ENCODE measurements at regions not wholly inside any gene's neighbourhood (a gene's known extent, or its start where the extent isn't known, plus 50 kb on each side); places are given as distances from the start of the nearest gene placed in this dataset.
"Not testable (repeated sequence)": the region's sequence is repeated elsewhere in the genome, so short reads cannot be mapped to it uniquely, and the experiment has no call there.

DNA sequence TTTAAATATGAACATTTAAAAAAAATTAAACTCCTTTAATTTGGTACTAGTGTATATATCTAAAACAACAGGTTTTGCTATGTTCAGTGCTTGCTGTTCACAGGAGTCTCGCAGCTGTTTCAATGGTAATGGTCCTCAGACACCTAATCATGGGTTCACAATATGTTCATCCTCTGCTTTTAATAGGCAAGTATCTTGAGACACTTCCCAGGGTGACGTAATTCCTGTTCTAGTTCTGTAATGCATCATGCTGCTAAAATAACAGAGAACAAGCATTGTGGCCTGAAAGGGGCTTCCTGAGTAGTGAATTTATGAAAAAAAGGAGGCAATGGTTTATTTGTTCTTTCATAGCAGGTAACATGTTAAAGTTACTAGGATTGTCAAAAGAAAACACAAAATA is 625.2 kb upstream of the GBE1 start:
- no peak overlapping the region for H3K4me3 Mint-ChIP-seq
- H3K27ac Mint-ChIP-seq: no peak overlapping the region
- ATAC-seq (no peak), DNase-seq (no peak)
- no peaks in the 10 kb centered on the region for H3K36me3 Mint-ChIP-seq (ENCODE audit: low read depth)
- H3K4me1 Mint-ChIP-seq: no peaks in the 10 kb centered on the region
- no peaks in the 10 kb centered on the region for H3K27me3 Mint-ChIP-seq
- no peaks in the 10 kb centered on the region for H3K9me3 ChIP-seq (ENCODE audit: control insufficient read depth, low read length, poor library complexity, severe bottlenecking)

DNA sequence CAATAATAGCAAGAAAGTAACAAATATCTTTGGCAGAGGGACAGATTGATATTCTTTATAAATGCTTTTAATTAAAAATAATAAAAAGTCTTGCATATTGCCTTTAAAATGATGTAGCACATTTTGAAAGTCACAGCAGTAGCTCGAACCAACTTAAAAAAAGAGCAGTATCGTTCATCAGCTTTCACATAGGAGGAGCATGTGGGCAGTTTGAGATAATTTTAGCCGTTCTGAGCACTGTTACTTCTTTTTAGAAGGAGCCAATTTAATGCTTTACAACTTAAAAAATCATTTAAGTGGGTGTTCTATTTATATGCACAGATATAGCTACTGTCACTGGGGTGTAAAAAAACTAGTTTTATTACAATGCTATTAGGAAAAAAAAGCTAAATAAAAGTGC is 622.7 kb upstream of the GBE1 start:
- ATAC-seq: no peak
- no peaks in the 10 kb centered on the region for H3K36me3 Mint-ChIP-seq (ENCODE audit: low read depth)

DNA sequence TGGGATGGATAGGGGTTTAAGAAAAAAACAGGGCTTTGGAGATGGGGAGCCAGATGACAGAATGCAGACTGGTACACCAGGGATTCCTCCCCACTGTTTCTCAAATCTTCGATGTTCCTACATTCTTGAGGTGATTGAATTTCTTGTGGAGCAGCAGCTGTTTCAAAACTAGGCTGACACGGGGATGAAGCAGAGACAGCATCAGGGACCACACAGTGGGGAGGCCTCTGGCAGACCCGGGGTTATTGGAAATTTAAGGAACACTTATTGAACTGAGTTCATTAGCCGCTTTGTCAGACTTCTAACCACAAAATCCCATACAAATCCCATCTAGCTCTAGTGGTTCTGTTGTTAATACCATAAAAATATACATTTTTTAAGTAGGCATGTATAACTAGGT is 621.4 kb upstream of the GBE1 start:
- no peaks in the 10 kb centered on the region for H3K9me3 ChIP-seq (ENCODE audit: control insufficient read depth, low read length, poor library complexity, severe bottlenecking)
- no peaks in the 10 kb centered on the region for H3K27me3 Mint-ChIP-seq

More for the DNA sequence above, 622.7 kb upstream of the GBE1 start:
- Mint-ChIP-seq H3K27me3 (no peaks in the 10 kb centered on the region), H3K4me3 (no peak overlapping the region), H3K4me1 (no peaks in the 10 kb centered on the region), H3K27ac (no peak overlapping the region)
- H3K9me3 ChIP-seq (ENCODE audit: control insufficient read depth, low read length, poor library complexity, severe bottlenecking): no peaks in the 10 kb centered on the region
- no peak for DNase-seq

DNA sequence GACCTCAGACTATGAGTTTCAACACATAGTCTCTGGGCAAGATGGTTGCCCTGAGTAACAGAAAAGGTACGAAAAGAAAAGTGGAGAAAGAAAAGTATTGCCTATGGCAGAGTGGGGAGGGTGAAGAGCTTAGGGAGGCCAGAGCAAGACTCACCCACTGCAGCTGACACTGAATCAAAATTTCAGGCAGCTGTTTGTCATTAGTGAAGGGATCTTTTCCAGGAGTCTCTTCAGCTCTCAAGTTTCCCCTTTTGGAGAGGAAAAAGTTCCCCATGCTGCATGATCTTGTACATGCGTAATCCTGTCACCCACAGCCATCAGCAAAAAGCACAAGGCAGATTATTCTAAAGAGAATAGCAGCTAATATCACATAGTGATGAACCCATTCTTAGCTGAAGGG is 616.9 kb upstream of the GBE1 start:
- H3K4me1 Mint-ChIP-seq: no peaks in the 10 kb centered on the region
- H3K4me3 Mint-ChIP-seq: no peak overlapping the region
- no peaks in the 10 kb centered on the region for H3K36me3 Mint-ChIP-seq (ENCODE audit: low read depth)
- H3K27me3 Mint-ChIP-seq: no peaks in the 10 kb centered on the region
- H3K27ac Mint-ChIP-seq: no peak overlapping the region
- no peaks in the 10 kb centered on the region for H3K9me3 ChIP-seq (ENCODE audit: control insufficient read depth, low read length, poor library complexity, severe bottlenecking)
- DNase-seq: no peak
- ATAC-seq: no peak

More for the DNA sequence above, 621.4 kb upstream of the GBE1 start:
- DNase-seq: no peak
- no peak overlapping the region for H3K4me3 Mint-ChIP-seq
- no peaks in the 10 kb centered on the region for H3K36me3 Mint-ChIP-seq (ENCODE audit: low read depth)
- ATAC-seq: no peak
- H3K27ac Mint-ChIP-seq: no peak overlapping the region
- H3K4me1 Mint-ChIP-seq: no peaks in the 10 kb centered on the region

DNA sequence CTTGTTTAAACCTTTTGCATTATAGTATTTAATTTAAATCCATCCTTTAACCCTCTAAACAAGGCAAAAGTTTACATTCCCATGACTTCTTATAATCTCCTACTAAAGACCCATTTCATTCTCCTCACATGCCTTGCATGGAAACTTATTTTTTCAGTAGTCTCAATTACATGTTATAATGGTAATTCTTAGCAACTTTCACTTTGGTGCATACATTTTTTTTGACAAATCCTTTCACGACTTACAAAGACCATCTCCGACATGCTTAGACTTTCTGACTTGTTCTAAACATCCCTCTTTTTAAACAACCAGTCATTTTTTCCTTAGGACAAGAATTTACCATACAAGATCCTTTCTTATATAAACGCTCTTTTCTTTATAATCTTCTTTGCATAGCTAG is 615.4 kb upstream of the GBE1 start:
- no peak overlapping the region for H3K4me3 Mint-ChIP-seq
- ATAC-seq (no peak), DNase-seq (no peak)
- H3K27me3 Mint-ChIP-seq: no peaks in the 10 kb centered on the region
- no peaks in the 10 kb centered on the region for H3K9me3 ChIP-seq (ENCODE audit: control insufficient read depth, low read length, poor library complexity, severe bottlenecking)
- H3K36me3 Mint-ChIP-seq (ENCODE audit: low read depth): no peaks in the 10 kb centered on the region
- H3K27ac Mint-ChIP-seq: no peak overlapping the region
- H3K4me1 Mint-ChIP-seq: no peaks in the 10 kb centered on the region

DNA sequence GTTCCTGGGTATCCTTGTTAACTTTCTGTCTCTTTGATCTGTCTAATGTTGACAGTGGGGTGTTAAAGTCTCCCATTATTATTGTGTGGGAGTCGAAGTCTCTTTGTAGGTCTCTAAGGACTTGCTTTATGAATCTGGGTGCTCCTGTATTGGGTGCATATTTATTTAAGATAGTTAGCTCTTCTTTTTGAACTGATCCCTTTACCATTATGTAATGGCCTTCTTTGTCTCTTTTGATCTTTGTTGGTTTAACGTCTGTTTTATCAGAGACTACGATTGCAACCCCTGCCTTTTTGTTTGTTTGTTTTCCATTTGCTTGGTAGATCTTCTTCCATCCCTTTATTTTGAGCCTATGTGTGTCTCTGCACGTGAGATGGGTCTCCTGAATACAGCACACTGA is 612.4 kb upstream of the GBE1 start:
- ATAC-seq; H3K36me3 Mint-ChIP-seq (ENCODE audit: low read depth); H3K4me3 Mint-ChIP-seq; DNase-seq; H3K9me3 ChIP-seq (ENCODE audit: control insufficient read depth, low read length, poor library complexity, severe bottlenecking); H3K4me1 Mint-ChIP-seq; H3K27ac Mint-ChIP-seq; H3K27me3 Mint-ChIP-seq: not testable (repeated sequence)

DNA sequence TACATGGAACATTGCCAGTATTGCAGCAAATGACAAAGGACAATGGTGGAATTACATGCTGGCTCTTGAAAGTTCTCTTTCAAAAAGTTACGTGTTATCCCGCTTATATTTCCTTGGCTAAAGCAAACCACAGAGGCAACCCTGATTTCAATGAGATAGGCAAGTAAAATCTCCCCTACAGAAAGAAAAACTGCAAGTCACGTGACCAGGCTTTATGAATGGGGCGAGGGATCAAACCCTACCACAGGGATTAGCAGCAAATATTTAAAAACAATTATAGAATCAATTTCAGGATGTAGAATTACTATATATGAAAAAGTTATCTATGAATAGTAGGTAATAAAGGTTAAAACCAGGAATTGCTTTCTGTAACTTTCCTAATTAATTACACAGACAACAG is 603.4 kb upstream of the GBE1 start:
- ATAC-seq (no peak), DNase-seq (no peak)
- Mint-ChIP-seq H3K27ac (no peak overlapping the region), H3K36me3 (ENCODE audit: low read depth) (no peaks in the 10 kb centered on the region), H3K4me3 (no peak overlapping the region), H3K4me1 (no peaks in the 10 kb centered on the region), H3K27me3 (no peaks in the 10 kb centered on the region)
- H3K9me3 ChIP-seq (ENCODE audit: control insufficient read depth, low read length, poor library complexity, severe bottlenecking): no peaks in the 10 kb centered on the region

DNA sequence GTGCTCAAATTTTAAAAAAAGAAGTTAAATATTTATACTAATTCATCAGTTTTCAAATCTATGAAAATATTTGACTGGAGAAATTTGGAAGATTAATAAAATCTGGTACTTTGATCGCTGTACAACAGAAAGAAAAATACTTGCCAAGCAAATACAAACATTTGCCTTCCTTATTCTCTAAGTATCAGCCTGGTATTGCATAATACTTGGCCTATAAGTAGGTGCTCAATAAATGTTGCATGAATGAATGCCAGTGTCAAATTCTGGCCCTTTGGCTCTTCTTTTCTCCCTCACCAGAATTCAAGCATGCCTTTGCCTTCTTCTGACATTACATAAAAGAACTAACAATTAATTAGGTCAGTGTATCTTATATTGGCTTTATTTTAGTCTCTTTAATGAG is 601.7 kb upstream of the GBE1 start:
- H3K4me3 Mint-ChIP-seq: no peak overlapping the region
- H3K27ac Mint-ChIP-seq: no peak overlapping the region
- DNase-seq (no peak), ATAC-seq (no peak)
- H3K9me3 ChIP-seq (ENCODE audit: control insufficient read depth, low read length, poor library complexity, severe bottlenecking): no peaks in the 10 kb centered on the region
- no peaks in the 10 kb centered on the region for H3K36me3 Mint-ChIP-seq (ENCODE audit: low read depth)
- no peaks in the 10 kb centered on the region for H3K27me3 Mint-ChIP-seq
- H3K4me1 Mint-ChIP-seq: no peaks in the 10 kb centered on the region

DNA sequence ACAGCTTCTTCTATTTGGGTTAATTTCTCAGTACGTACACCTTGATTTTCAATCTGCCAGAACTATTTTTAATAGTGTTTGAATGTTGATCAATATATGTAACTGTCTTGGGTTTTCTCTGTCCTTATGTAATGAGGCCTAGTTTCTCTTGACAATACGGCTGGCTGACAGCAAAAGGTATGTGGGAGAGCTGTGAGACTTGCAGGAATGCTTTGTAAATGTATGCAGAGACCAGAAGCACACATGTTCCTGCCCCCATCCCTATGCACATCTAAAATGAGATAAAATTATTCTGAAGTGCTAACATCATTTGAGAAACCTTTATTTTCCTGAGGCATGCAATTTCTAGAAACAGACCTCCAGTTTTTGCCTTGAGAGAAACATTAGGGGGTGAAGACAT is 593.8 kb upstream of the GBE1 start:
- no peak overlapping the region for H3K4me3 Mint-ChIP-seq
- no peaks in the 10 kb centered on the region for H3K9me3 ChIP-seq (ENCODE audit: control insufficient read depth, low read length, poor library complexity, severe bottlenecking)
- H3K27me3 Mint-ChIP-seq: no peaks in the 10 kb centered on the region
- H3K36me3 Mint-ChIP-seq (ENCODE audit: low read depth): no peaks in the 10 kb centered on the region
- no peaks in the 10 kb centered on the region for H3K4me1 Mint-ChIP-seq
- DNase-seq (no peak), ATAC-seq (no peak)
- no peak overlapping the region for H3K27ac Mint-ChIP-seq

DNA sequence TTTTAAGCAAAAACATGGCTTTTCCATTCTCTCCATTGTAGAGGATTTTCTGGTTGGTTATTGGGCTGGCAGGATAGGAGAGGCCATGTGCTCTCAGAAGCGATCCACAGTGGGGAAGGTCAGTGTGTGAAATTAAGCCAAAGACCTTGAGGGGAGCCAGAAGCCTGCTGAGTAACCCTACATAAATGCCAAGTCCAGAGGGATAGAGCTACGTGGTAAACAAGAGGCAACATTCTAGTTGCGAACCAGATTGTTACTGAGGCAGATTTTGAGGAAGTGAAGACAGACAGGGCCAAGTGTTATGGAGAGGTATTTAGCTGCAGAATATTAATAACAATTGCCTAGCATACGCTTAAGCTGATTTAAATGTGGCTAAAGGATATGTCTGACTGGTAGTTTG is 592.8 kb upstream of the GBE1 start:
- Mint-ChIP-seq H3K4me1 (no peaks in the 10 kb centered on the region), H3K36me3 (ENCODE audit: low read depth) (no peaks in the 10 kb centered on the region), H3K4me3 (no peak overlapping the region), H3K27me3 (no peaks in the 10 kb centered on the region), H3K27ac (no peak overlapping the region)
- DNase-seq (no peak), ATAC-seq (no peak)
- no peaks in the 10 kb centered on the region for H3K9me3 ChIP-seq (ENCODE audit: control insufficient read depth, low read length, poor library complexity, severe bottlenecking)

DNA sequence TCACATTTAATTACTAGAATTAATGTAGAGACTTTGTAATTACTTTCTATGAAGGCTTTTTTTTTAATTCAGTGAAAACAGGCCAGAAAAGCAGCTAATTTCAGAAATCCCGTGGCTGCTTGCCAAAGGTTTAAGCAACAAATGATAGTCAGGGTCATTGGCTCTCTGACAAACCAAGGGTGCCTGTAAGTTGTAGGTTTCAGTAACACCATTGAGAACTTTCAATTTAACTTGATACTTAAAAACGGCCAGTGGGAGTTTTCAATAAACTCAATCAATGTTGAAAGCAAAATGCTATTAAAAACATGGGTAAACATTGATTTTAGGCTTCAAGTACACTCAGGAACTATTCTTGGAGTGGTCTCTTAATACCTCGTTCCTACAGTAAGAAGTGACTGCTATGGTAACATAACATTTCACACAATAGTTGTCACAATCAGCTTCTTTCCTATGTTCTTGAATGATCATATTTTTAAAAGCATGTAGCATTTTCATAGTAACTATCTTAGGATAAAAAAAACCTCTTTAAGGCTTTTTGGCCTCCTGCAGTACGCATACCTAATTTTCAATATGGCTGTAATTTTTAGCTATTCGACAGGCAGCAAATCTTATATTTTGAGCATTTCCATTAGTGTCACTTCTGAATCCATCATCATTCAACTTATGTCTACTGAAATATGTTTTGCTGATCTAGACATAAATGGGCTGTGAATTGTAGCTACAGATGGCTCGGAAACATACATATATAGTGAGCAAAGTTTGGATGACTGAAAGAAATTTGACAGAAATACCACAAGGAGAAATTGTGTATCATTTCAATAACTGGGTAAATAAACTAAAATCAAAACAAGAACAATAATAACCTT is 592.1 kb upstream of the GBE1 start:
- ATAC-seq (no peak), DNase-seq (no peak)
- Mint-ChIP-seq H3K36me3 (ENCODE audit: low read depth) (no peaks in the 10 kb centered on the region), H3K27me3 (no peaks in the 10 kb centered on the region), H3K27ac (no peak overlapping the region), H3K4me1 (no peaks in the 10 kb centered on the region), H3K4me3 (no peak overlapping the region)
- no peaks in the 10 kb centered on the region for H3K9me3 ChIP-seq (ENCODE audit: control insufficient read depth, low read length, poor library complexity, severe bottlenecking)

DNA sequence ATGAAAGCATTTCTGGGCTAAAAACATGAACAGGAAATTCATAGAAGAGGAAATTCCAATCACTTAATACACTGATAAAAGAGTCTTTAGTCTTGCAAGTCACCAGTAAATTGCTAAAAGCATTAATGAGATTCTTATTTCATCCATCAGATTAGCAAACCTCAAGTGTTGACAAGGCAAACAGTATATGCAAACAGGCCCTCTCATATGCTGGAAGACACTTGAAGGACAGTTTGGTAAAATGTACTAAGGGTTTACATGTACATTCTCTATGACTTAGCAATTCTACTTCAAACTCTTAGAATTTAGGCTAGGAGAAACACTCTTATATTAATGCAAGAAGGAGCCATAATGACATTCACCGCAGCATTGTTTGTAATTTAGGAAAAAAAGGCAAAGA is 586.1 kb upstream of the GBE1 start:
- DNase-seq: no peak
- Mint-ChIP-seq H3K27me3 (no peaks in the 10 kb centered on the region), H3K4me3 (no peak overlapping the region), H3K36me3 (ENCODE audit: low read depth) (no peaks in the 10 kb centered on the region), H3K4me1 (no peaks in the 10 kb centered on the region), H3K27ac (no peak overlapping the region)
- no peaks in the 10 kb centered on the region for H3K9me3 ChIP-seq (ENCODE audit: control insufficient read depth, low read length, poor library complexity, severe bottlenecking)
- no peak for ATAC-seq

DNA sequence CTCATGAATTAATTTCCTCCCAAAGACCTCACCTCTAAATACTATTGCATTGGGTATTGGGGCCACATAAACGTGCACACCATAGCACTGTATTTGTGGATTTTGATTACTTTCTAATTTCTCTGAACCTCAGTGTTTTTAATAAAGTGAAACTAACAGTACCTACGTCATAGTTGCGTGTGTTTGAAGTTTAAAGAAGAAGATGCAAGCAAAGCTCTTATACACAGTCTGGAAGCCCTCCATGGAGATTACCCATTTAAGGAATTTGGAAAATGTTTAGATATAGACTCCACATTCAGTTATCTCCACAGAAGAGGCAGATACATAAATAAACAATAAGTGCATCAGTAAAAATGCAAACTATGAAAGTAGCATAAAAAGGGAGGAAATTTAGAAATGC is 581.1 kb upstream of the GBE1 start:
- DNase-seq (no peak), ATAC-seq (no peak)
- Mint-ChIP-seq H3K4me1 (no peaks in the 10 kb centered on the region), H3K27me3 (no peaks in the 10 kb centered on the region), H3K4me3 (no peak overlapping the region), H3K27ac (no peak overlapping the region), H3K36me3 (ENCODE audit: low read depth) (no peaks in the 10 kb centered on the region)
- no peaks in the 10 kb centered on the region for H3K9me3 ChIP-seq (ENCODE audit: control insufficient read depth, low read length, poor library complexity, severe bottlenecking)

DNA sequence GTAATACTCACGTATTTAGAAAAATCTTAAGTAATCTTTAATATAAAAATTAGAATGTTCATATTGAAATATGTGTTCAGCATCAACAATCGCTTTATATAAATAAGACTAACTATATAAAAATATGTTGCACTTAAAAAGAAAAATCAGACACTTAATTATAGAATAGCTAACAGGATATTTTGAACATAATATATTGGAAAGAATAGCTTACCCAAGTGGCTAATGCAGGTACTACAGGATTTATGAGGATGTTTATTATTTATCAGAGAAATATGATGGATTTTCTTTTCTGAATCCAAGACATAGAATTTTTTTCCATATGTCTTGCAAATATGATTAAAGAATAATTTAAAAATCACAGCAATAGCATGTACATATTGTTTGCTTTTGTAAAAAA is 567.9 kb upstream of the GBE1 start:
- Mint-ChIP-seq H3K27me3 (no peaks in the 10 kb centered on the region), H3K4me3 (no peak overlapping the region), H3K4me1 (no peaks in the 10 kb centered on the region), H3K36me3 (ENCODE audit: low read depth) (no peaks in the 10 kb centered on the region), H3K27ac (no peak overlapping the region)
- no peaks in the 10 kb centered on the region for H3K9me3 ChIP-seq (ENCODE audit: control insufficient read depth, low read length, poor library complexity, severe bottlenecking)
- DNase-seq: no peak
- no peak for ATAC-seq

All from T-helper 17 cell (primary cell).